Umbilical cord (tissue), 1 donor: ENCODE measurements at regions not wholly inside any gene's neighbourhood (a gene's known extent, or its start where the extent isn't known, plus 50 kb on each side); places are given as distances from the start of the nearest gene placed in this dataset.
A peak's percentile ranks its signal among the peaks of the same experiment; 100 is the strongest.

ENCODE experiments used
- DNase-seq: peaks from one replicate; pipeline ENCODE4 v3.0.0-alpha.2; 2015; ENCODE audit warnings: low spot score

GRCh38 chr12:93102744-93103143 is 173.6 kb upstream of the EEA1 start:
- no peak for DNase-seq

- DNase-seq: peak; percentile 18
These were observed 174.1 kb upstream of the EEA1 start for GRCh38 chr12:93103154-93103553.

- no peak for DNase-seq
These were observed 175.4 kb upstream of the EEA1 start for GRCh38 chr12:93104535-93104934.

GRCh38 chr12:93106910-93107309 is 177.8 kb upstream of the EEA1 start:
- DNase-seq: no peak

GRCh38 chr12:93107514-93108312 is 178.6 kb upstream of the EEA1 start:
- DNase-seq: peak; percentile 17

GRCh38 chr12:93108985-93109384 is 179.9 kb upstream of the EEA1 start:
- peak; percentile 95 for DNase-seq

GRCh38 chr12:93109551-93110203 is 180.6 kb upstream of the EEA1 start:
- DNase-seq: no peak

- no peak for DNase-seq
These were observed 182.7 kb upstream of the EEA1 start for GRCh38 chr12:93111773-93112172.

- DNase-seq: peak; percentile 56
These were observed 184.4 kb upstream of the EEA1 start for GRCh38 chr12:93113317-93114006.

GRCh38 chr12:93115198-93115601 is 186.1 kb upstream of the EEA1 start:
- peak; percentile 64 for DNase-seq

GRCh38 chr12:93115646-93116045 is 186.6 kb upstream of the EEA1 start:
- DNase-seq: no peak

GRCh38 chr12:93116632-93117031 is 187.5 kb upstream of the EEA1 start:
- DNase-seq: no peak

- DNase-seq: peak; percentile 42
These were observed 192.8 kb upstream of the EEA1 start for GRCh38 chr12:93121729-93122488.

GRCh38 chr12:93122569-93123091 is 193.5 kb upstream of the EEA1 start:
- DNase-seq: peak; percentile 79

GRCh38 chr12:93125126-93125525 is 196.0 kb upstream of the EEA1 start:
- DNase-seq: no peak

- DNase-seq: no peak
These were observed 197.0 kb upstream of the EEA1 start for GRCh38 chr12:93126069-93126474.

- DNase-seq: no peak
These were observed 198.0 kb upstream of the EEA1 start for GRCh38 chr12:93127107-93127560.

- DNase-seq: peak; percentile 80
These were observed 198.7 kb upstream of the EEA1 start for GRCh38 chr12:93127582-93128331.

- DNase-seq: no peak
These were observed 199.2 kb upstream of the EEA1 start for GRCh38 chr12:93128332-93128707.

- DNase-seq: no peak
These were observed 201.4 kb upstream of the EEA1 start for GRCh38 chr12:93130366-93131054.
